HK-2 (cell line): ENCODE measurements at regions not wholly inside any gene's neighbourhood (a gene's known extent, or its start where the extent isn't known, plus 50 kb on each side); places are given as distances from the start of the nearest gene placed in this dataset.
A peak's percentile ranks its signal among the peaks of the same experiment; 100 is the strongest.

ENCODE experiments used
- DNase-seq: peaks from one replicate; pipeline ENCODE4 v3.0.0-alpha.2; 2018; ENCODE audit not compliant: unreplicated experiment

GRCh38 chr4:162352580-162353107, 188.8 kb upstream of the FSTL5 start:
- no peak for DNase-seq

GRCh38 chr4:162350331-162350730, 186.5 kb upstream of the FSTL5 start:
- DNase-seq = no peak

- no peak for DNase-seq
Measured at GRCh38 chr4:162349395-162349794, 185.6 kb upstream of the FSTL5 start.

GRCh38 chr4:162347842-162348213, 184.0 kb upstream of the FSTL5 start:
- DNase-seq = no peak

GRCh38 chr4:162347156-162347841, 183.5 kb upstream of the FSTL5 start:
- DNase-seq = no peak

GRCh38 chr4:162343967-162344366, 180.2 kb upstream of the FSTL5 start:
- DNase-seq = no peak

- DNase-seq = no peak
Measured at GRCh38 chr4:162341533-162341932, 177.7 kb upstream of the FSTL5 start.

GRCh38 chr4:162323919-162324318, 160.1 kb upstream of the FSTL5 start:
- no peak for DNase-seq

GRCh38 chr4:162322054-162322453, 158.3 kb upstream of the FSTL5 start:
- DNase-seq = no peak

- DNase-seq = no peak
Measured at GRCh38 chr4:162285753-162286152, 122.0 kb upstream of the FSTL5 start.

GRCh38 chr4:162282684-162283083, 118.9 kb upstream of the FSTL5 start:
- no peak for DNase-seq

- DNase-seq = peak; percentile 27
Measured at GRCh38 chr4:162274354-162274753, 110.6 kb upstream of the FSTL5 start.

- no peak for DNase-seq
Measured at GRCh38 chr4:162272215-162272614, 108.4 kb upstream of the FSTL5 start.

GRCh38 chr4:162268911-162269310, 105.1 kb upstream of the FSTL5 start:
- no peak for DNase-seq

GRCh38 chr4:162265802-162266201, 102.0 kb upstream of the FSTL5 start:
- DNase-seq = no peak

GRCh38 chr4:162245051-162245450, 81.3 kb upstream of the FSTL5 start:
- no peak for DNase-seq

- DNase-seq = no peak
Measured at GRCh38 chr4:162241857-162242256, 78.1 kb upstream of the FSTL5 start.

GRCh38 chr4:162239992-162240769, 76.4 kb upstream of the FSTL5 start:
- DNase-seq = no peak

- DNase-seq = no peak
Measured at GRCh38 chr4:162237676-162238075, 73.9 kb upstream of the FSTL5 start.

GRCh38 chr4:162234595-162234994, 70.8 kb upstream of the FSTL5 start:
- no peak for DNase-seq

- DNase-seq = no peak
Measured at GRCh38 chr4:162232349-162232748, 68.5 kb upstream of the FSTL5 start.

- no peak for DNase-seq
Measured at GRCh38 chr4:162229670-162230069, 65.9 kb upstream of the FSTL5 start.

- no peak for DNase-seq
Measured at GRCh38 chr4:162221148-162221547, 57.3 kb upstream of the FSTL5 start.
